HUDEP-2 (cell line): ENCODE measurements at regions not wholly inside any gene's neighbourhood (a gene's known extent, or its start where the extent isn't known, plus 50 kb on each side); places are given as distances from the start of the nearest gene placed in this dataset.
"Not testable (repeated sequence)": the region's sequence is repeated elsewhere in the genome, so short reads cannot be mapped to it uniquely, and the experiment has no call there.

Experiments
- DNase-seq, 76 experiments: peaks; one replicate each; lab custom pipeline; 2025; ENCODE audit not compliant: unreplicated experiment in 76 of 76; lab: John Stamatoyannopoulos, UW

DNA sequence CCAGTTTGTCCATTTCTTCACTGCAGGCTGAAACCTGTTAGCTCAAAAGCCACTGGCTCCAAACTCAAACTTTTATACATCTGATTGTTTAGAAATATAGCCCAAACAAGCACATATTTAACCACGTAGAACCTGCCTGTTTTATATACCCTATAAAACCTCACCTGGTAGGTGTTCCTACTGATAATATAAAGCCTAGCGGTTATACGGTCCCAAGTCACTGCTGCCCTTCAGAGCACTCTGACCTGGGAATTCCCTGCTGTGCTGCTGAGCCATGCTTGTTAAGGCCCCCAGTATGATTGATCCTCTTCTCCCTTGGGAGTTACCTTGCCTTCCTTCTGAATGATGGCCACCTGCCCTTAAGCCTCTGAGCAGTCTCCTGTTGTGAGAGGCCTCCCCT, 432.8 kb upstream of the LCORL start:
- no peak for DNase-seq

DNA sequence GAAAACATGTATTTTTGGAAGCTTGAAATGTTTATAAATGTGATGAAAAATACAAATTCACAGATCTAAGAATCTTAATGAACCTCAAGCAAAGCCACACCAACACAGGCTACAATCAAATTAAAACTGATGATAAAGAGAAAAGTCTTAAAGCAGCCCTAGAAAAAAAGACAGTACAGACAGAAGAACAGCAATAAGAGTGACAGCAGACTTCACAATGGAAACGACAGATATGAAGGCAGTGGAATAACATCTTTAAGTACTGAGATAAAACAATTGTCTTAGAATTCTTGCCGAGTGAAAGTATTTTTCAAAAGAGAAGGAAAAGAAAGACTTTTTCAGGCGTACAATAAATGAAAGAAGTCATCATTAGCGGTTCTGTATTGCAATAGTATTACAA, 423.6 kb upstream of the LCORL start:
- no peak for DNase-seq

DNA sequence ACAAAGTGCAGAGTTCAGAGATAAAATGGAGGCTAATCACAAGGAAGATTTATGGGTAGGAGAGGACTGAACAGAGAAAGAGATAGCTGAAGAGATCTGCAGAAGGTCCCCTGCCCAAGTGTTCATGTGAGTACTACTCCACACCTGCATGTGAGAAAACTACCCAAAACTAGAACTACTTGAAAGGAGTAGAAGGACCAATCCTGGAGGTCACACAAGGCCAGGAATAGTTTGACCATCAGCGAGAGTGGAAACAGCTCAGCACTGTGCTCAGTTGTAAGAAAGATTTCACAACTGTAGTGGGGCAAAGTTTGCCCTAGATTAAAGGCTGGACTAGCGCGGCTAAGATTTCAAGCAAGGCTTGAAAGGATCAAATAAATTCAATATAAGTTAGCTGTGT, 422.7 kb upstream of the LCORL start:
- DNase-seq = no peak

DNA sequence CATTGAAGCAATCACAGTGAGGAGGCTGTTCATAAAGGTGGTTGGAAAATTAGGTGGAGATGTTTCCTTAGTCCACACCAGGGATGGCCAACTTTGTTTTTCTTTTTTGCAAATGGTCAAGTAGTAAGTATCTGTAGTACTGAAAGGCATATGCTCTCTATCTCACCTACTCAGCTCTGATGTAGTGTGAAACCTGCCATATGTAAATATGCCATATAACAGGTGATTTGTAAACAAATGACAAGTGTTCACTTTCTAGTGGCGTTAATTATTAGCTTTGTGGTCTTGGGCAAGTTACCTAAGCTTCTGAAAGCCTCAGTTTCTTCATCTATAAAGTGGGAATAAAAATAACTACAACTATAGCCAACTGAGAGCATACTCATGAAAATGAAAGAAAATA, 421.4 kb upstream of the LCORL start:
- no peak for DNase-seq

DNA sequence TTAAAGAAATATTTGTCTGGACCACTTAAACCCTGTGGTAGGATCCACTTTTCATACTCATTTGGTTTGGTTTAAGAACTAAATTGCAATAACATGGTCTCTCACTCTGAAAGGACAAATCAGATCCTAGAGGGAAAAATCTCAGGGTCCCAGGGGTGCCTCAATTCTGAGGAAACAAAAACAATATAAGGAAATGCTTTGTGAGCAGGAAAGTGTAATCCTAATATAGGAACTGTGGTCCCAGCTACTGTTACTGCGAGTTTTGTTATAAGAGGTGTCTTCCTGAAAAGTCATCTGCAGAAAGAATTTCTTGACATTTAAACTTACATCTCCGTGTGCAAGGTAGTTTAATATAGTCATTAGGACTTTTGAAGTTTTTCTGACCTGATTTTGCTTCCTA, 420.1 kb upstream of the LCORL start:
- DNase-seq = no peak

DNA sequence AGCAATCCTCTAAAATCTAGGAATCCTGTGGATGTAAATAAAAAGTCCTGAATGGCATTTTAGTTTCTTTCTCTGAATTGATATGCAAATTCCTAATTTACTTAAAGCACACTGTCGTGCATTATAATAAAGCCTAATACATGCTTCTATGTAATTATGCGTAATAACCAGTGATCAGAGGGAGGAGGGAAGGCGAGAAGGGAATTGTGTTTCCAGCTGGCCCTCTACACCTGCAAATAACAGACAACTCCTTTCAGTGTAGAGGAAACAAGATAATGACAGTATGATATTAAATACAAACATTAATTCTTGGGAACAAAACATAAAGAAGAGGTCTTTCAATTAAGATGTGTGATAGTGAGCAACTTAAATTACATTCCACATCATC, 419.6 kb upstream of the LCORL start:
- no peak for DNase-seq

DNA sequence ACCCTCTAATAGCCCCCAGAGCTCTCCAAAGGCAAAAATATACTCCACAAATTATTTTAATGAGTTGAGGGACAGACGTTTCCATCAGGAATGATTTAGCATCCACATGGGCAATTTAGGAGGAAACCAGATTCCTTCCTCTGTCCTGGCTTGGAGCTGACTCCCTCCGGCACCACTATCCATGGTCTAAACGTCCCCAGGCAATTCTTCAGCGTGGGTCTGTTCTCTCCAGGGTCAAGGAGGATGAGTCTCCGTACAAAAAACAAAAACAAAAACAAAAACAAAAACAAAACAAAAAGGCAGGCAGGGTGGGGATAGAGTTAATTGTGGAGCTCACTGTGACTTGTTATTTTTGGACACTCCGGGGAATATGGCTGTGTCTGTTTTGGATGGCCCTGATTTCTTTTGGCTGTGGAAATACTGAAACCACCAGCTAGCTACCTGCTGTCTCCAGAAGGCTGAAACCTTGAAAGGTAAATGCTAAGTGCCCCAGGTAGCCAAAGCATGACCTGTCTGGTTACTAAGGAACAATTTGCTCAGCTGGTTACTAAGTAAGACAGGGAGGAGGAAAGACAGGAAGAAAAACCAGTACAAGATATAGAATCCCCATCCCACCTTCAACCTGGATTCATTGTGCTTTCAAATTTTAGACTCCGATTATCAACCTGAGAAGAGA, 419.1 kb upstream of the LCORL start:
- DNase-seq = no peak

DNA sequence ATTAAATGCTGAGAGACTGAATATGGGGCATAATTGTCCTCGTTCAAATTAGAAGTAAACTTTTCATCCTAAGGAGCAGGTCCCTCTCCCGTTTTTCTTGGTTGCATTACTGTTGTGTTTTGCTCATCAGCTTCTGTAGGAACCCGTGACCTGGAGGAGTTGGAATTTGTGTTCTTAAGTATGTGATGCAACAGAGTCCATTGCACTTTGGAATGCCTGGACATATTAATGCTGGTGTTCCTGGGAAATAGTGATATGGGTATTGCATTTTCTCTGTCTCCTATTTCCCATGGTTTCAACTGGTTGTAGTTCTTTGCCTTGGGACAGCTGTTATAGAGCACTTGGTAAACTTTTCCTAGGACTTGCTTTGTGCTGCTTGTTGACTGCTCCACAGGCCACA, 417.8 kb upstream of the LCORL start:
- no peak for DNase-seq

DNA sequence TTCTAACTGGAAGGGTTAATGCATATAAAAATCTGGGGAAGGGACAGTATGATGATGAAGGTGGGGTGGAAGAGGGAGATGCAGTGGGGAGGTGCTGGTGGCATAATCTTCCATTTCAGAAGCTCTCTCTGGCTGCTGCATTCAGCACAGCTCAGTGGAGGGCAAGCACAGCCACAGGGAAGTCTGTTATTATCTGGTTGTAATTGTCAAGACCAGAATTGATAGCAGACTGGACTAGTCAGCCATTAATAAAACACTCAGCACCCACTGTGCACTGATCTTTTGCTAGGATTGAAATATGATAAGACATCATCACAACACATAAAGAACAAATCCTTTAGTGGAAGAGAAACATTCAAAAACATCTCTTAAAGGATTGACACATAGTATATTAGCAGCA, 414.2 kb upstream of the LCORL start:
- DNase-seq = no peak

DNA sequence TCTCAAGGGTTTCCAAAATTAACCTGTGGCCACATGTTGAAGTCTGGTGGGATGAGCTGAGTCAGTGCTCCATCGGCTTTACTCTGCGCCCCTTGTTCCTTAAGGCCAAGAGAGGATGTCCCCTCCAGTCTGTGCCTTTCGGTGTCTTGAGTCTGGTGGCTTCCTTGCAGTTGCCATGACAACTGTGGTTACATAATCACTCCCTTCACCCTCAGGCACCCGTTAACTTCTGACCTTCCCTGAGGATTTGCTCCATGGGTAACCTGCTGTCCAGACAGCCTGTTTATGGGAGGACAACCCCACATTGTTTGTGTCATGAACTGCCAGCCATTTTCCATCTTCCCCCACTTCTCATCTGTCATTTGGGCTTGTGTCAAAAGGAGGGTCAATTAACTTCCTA, 401.1 kb upstream of the LCORL start:
- no peak for DNase-seq

DNA sequence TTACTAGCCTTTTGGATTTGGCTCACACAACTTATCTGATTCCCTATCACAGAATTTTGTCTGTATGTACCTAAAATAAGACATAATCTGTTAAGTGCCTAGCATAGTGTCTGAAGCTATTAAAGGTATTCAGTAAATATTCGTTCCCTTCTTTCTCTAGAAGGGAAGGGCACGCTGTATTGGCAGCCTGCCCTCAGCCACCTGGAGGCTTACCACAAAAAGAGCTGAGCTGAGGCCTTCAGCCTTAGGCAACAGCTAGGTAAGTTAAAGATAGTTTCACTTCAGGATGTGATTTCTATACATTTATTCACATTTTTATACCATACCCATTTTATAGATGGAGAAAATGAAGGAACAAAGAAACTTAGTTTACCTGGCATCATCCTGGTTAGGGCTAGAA, 400.0 kb upstream of the LCORL start:
- no peak for DNase-seq

DNA sequence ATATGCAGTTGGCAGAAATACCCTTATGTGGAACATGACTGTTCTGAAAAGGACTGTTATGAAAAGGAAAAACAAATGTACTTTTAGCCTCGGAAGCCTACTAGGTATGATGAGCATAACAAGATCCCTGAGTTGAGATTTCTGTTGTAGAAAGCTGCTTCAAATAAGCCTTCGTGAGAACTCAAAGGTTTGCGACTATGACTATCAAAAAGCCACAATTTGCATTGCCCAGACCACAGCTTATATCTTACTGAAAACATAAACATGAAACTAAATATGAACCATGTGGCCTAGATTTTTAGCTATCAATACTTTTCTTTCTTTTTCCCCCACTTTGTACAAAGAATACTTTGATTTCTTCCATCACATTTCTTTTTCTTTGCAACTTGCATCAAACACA, 398.2 kb upstream of the LCORL start:
- no peak for DNase-seq

DNA sequence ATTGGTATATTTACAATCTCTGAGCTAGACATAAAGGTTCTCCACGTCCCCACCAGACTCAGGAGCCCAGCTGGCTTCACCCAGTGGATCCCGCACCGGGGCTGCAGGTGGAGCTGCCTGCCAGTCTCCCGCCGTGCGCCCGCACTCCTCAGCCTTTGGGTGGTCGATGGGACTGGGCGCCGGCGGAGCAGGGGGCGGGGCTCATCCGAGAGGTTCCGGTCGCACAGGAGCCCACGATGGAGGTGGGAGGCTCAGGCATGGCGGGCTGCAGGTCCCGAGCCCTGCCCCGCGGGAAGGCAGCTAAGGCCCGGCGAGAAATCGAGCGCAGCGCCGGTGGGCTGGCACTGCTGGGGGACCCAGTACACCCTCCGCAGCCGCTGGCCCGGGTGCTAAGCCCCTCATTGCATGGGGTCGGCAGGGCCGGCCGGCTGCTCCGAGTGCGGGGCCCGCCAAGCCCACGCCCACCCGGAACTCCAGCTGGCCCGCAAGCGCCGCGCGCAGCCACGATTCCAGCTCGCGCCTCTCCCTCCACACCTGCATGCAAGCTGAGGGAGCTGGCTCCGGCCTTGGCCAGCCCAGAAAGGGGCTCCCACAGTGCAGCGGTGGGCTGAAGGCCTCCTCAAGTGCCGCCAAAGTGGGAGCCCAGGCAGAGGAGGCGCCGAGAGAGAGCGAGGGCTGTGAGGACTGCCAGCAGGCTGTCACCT, 396.8 kb upstream of the LCORL start:
- DNase-seq = not testable (repeated sequence)

DNA sequence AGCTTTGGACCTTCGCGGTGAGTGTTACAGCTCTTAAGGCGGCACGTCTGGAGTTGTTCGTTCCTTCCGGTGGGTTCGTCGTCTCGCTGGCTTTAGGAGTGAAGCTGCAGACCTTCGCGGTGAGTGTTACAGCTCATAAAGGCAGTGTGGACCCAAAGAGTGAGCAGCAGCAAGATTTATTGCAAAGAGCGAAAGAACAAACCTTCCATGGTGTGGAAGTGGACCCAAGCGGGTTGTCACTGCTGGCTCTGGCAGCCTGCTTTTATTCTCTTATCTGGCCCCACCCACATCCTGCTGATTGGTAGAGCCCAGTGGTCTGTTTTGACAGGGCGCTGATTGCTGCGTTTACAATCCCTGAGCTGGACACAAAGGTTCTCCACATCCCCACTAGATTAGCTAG, 396.1 kb upstream of the LCORL start:
- DNase-seq = not testable (repeated sequence)

DNA sequence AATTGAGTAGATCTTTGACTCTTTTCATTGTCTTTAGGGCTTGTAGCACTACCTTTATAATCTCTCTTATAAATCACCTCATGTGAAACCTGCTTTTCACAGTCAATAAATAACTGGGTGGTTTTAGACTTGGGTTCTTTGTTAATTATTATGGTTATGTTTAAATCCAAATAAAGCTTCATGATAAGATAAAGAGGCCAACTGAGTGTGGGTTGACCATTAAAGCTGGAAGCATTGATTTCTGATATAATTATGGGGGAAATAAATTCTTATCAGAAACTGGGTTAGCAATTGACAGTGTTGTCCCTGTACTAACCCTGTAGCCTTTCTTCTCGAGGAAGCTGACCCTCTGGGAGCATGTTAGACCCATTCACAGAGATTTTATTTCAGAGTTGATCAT, 384.7 kb upstream of the LCORL start:
- DNase-seq = no peak

DNA sequence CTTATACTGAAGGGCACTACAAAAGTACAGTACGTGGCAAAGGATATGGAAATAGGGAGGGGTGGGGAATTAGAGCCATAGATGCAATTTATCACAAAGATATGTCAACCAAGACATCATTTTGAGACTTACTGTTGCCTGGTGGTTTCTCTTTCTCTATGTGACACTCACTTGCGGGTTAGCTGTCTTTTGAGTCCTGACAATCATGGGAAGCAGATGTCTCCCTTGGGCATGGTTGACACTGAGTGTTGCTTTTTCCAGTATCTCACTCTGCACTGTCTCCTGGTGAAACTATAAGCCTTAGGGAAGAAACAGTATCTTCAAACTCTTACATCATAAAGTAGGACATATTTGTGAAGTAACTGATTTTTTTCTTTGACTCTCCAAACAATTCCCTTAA, 383.5 kb upstream of the LCORL start:
- DNase-seq = no peak

DNA sequence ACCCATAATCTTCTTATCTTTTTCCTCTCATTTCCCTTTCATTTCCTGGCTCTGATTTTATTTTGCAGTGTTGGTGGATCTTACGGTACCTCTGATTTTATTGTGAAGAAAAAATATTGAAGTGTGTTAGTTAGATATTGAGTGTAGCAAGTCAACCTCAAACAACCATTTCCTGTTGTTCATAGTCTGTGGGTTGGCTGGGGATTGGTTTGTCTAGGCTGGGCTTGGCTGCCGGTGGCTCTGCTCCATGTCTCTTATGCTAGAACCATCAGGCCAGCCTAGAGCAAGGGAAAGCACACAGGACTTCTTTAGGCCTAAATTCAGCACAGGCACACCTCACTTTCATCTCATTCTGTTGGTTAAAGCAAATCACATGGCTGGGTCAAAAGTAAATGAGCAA, 383.1 kb upstream of the LCORL start:
- no peak for DNase-seq

DNA sequence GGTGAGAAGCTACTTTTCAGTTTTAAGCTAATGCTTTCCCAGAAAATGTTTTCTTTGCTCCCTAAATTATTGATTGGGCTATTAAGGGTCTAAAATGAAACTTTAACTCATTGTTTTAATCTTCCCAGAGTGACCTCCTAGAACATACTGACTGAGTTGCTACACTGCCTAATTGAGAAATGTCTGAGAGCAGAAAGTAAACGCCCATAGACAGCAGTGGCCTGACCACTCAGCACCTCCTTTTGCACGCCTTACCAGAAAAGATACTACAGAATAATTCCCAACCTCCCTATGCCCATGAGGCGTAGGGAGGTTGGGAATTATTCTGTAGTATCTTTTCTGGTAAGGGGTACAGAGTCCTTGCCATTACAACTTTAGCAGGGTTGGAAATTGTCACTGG, 381.8 kb upstream of the LCORL start:
- DNase-seq = no peak

DNA sequence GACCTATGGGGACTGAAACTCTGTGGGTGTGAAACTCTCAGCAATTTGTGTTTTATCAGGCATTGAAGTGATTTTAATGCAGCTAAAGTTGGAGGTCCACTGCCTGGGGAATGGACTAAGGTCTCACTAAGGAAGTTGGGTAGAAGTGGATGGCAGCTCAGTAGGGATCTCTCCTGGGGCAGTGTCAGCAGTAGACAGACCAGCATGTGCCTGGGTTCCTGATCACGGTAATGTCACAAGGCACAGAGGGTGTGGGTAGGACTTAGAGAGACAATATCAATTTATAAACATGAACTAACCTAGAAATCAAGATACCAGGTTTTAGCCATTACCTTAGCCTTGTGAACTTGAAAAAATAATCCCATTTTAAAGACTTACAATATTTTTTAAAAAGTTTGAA, 380.3 kb upstream of the LCORL start:
- DNase-seq = no peak

DNA sequence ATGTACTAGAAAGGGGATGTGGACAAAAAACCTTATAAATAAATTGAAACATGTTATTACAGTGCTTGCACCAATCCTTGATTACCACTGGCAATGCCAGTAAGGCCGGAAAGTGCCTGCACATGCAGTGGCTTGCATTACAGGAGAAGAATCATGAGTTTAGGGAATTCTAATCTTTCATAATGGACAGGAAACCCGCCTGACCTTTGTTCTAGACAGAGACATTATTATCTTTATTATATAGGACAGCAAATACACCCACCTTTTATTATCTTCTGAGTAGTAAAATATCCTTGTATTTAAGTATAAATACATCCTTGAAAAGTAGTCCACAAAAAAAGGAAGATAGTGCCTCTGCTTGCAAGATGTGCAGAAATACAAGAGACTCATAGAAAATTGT, 379.9 kb upstream of the LCORL start:
- no peak for DNase-seq

DNA sequence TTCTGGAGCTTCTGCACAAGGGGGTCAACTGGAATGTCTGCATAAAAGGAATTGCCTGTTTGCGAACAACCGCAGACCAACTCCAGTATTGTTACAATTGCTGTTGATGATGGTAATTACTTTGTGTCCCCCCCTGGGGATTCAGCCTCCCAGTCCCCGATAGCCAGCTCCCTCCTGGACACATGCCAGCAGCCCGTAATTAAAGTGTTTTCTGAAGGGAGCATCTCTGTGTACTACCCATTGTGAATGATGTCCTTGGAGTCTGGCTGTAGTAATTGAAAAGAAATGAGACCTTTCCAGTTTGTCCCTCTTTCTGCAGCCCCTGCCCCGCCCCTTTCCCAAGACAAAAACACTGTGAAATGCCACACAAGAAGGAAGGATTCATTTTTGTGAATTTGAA, 377.1 kb upstream of the LCORL start:
- DNase-seq = no peak

DNA sequence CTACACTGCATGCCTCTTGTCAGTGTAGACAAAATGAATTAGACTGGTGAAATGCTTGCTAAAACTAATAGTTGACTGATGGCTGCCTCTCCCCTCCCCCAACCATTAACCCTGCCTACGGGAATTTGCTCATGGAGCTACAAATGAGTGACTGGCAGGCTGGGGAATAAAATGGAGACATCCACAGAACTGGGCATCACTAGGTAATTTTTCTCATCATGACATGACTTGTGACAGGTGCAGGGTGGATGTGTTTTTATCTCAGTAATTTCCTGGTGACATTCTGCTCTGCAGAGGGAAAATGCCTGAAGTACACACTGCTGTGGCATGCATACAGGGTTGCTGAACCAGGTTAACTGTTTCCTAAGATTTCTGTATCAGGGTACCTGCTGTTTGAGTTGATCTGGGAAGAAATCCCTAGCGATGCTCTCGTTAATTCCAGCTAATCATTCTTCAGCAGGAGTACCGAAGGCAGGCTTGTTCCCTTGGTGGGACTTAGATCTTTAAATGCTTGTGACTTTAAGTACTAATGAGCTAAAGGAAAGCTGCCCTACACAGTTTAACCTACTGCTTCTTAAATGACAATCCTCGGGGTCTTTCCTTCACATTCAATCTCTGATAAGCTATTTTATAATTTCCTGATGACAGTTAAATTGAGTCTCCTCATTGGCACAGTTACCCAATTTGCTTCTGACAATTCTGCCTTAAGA, 376.3 kb upstream of the LCORL start:
- DNase-seq = no peak
